Kidney epithelial cell (primary cell): ENCODE measurements at regions not wholly inside any gene's neighbourhood (a gene's known extent, or its start where the extent isn't known, plus 50 kb on each side); places are given as distances from the start of the nearest gene placed in this dataset.
"Not testable (repeated sequence)": the region's sequence is repeated elsewhere in the genome, so short reads cannot be mapped to it uniquely, and the experiment has no call there.

Experiments used
- DNase-seq: peaks from one replicate; pipeline ENCODE4 v3.0.0-alpha.2; 2010; ENCODE audit warnings: low read depth
- H3K27me3 ChIP-seq: 2 replicates; pipeline ENCODE4 v1.6.0; 2011; ENCODE audit warnings: low read length; ENCODE audit not compliant: control insufficient read depth, insufficient read depth
- H3K36me3 ChIP-seq: 2 replicates; pipeline ENCODE4 v1.5.1; 2011; ENCODE audit warnings: low read length; ENCODE audit not compliant: control insufficient read depth, insufficient read depth
- H3K4me3 ChIP-seq: 2 replicates; pipeline ENCODE4 v1.5.1; 2011; ENCODE audit warnings: low read depth, mild to moderate bottlenecking, control low read depth, low read length
- CTCF ChIP-seq: IDR thresholded peaks from 2 replicates; pipeline ENCODE4 v1.5.1; 2011; ENCODE audit warnings: mild to moderate bottlenecking, moderate library complexity, low read length, control low read depth, inconsistent platforms; ENCODE audit not compliant: insufficient read depth, poor library complexity, severe bottlenecking

GRCh38 chr1:187570166-187570565, 741.4 kb downstream of the PLA2G4A start:
- no peak for TF ChIP-seq CTCF
- DNase-seq: no peak
- Histone ChIP-seq H3K4me3 (no peak overlapping the region), H3K36me3 (no peaks in the 10 kb centered on the region), H3K27me3 (no peaks in the 10 kb centered on the region)

GRCh38 chr1:187577610-187578009, 748.9 kb downstream of the PLA2G4A start:
- TF ChIP-seq CTCF: no peak
- DNase-seq: no peak
- Histone ChIP-seq H3K4me3 (no peak overlapping the region), H3K36me3 (no peaks in the 10 kb centered on the region), H3K27me3 (no peaks in the 10 kb centered on the region)

- TF ChIP-seq CTCF: no peak
- Histone ChIP-seq H3K27me3 (no peaks in the 10 kb centered on the region), H3K4me3 (no peak overlapping the region), H3K36me3 (no peaks in the 10 kb centered on the region)
- no peak for DNase-seq
Observed at GRCh38 chr1:187588917-187589316, 760.2 kb downstream of the PLA2G4A start.

GRCh38 chr1:187605736-187606135, 777.0 kb downstream of the PLA2G4A start:
- no peak for DNase-seq
- no peak for TF ChIP-seq CTCF
- H3K4me3 ChIP-seq: no peak overlapping the region

GRCh38 chr1:187615853-187616735, 787.3 kb downstream of the PLA2G4A start:
- not testable (repeated sequence) for H3K4me3 ChIP-seq, DNase-seq, H3K36me3 ChIP-seq, H3K27me3 ChIP-seq

More at GRCh38 chr1:187605736-187606135, 777.0 kb downstream of the PLA2G4A start:
- Histone ChIP-seq H3K27me3 (no peaks in the 10 kb centered on the region), H3K36me3 (no peaks in the 10 kb centered on the region)

- not testable (repeated sequence) for H3K4me3 ChIP-seq, H3K36me3 ChIP-seq, DNase-seq, H3K27me3 ChIP-seq
Observed at GRCh38 chr1:187616830-187617229, 788.1 kb downstream of the PLA2G4A start.

- Histone ChIP-seq H3K27me3 (no peaks in the 10 kb centered on the region), H3K4me3 (no peak overlapping the region), H3K36me3 (no peaks in the 10 kb centered on the region)
- DNase-seq: no peak
- no peak for TF ChIP-seq CTCF
Observed at GRCh38 chr1:187617776-187618175, 789.0 kb downstream of the PLA2G4A start.
